Chondrocyte (in vitro differentiated cells): ENCODE measurements at regions not wholly inside any gene's neighbourhood (a gene's known extent, or its start where the extent isn't known, plus 50 kb on each side); places are given as distances from the start of the nearest gene placed in this dataset.

Source experiments
- DNase-seq: peaks from one replicate; pipeline ENCODE4 v3.0.0; 2021; ENCODE audit warnings: mixed read lengths, low spot score
- H3K27ac Mint-ChIP-seq: one replicate; pipeline ENCODE4 v1.8.0; 2021; ENCODE audit warnings: mild to moderate bottlenecking, moderate library complexity, mixed read lengths; ENCODE audit not compliant: unreplicated experiment
- H3K27me3 Mint-ChIP-seq: 2 replicates; pipeline ENCODE4 v1.8.0; 2021; ENCODE audit warnings: low read depth, mixed read lengths
- H3K36me3 Mint-ChIP-seq: 2 replicates; pipeline ENCODE4 v1.8.0; 2021; ENCODE audit warnings: low read depth, mixed read lengths
- H3K4me1 Mint-ChIP-seq: 2 replicates; pipeline ENCODE4 v1.8.0; 2021; ENCODE audit warnings: low read depth, mild to moderate bottlenecking, mixed read lengths
- H3K4me3 Mint-ChIP-seq: one replicate; pipeline ENCODE4 v1.8.0; 2021; ENCODE audit warnings: mild to moderate bottlenecking, moderate library complexity, mixed read lengths; ENCODE audit not compliant: unreplicated experiment
- H3K9me3 Mint-ChIP-seq: 2 replicates; pipeline ENCODE4 v1.8.0; 2021; ENCODE audit warnings: low read depth, mixed read lengths
- TF ChIP-seq, protein P1 (sequence below): fragments of 200-600 bp; sonication (generic); IDR thresholded peaks from 2 replicates; pipeline ENCODE4 v1.5.0; 2021; ENCODE audit warnings: antibody characterized with exemption, mild to moderate bottlenecking, moderate library complexity

DNA sequence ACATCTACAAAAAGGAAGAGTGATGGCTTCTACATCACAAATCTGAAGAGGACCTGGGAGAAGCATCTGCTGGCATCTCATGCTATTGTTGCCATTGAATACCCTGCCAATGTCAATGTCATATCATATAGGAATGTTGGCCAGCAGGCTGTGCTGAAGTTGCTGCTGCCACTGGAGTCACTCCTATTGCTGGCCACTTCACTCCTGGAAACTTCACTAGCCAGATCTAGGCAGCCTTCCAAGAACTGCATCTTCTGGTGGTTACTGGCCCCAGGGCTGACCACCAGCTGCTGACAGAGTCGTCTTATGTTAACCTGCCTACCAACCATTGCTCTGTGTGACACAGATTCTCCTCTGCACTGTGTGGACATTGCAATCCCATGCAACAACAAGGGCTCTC lies 111.8 kb downstream of the PERP start:
- H3K27me3 Mint-ChIP-seq, result peaks cover 6% of the 10 kb centered on the region
- no peak for DNase-seq
- H3K27ac Mint-ChIP-seq, result no peak overlapping the region
- TF ChIP-seq, protein P1, sequence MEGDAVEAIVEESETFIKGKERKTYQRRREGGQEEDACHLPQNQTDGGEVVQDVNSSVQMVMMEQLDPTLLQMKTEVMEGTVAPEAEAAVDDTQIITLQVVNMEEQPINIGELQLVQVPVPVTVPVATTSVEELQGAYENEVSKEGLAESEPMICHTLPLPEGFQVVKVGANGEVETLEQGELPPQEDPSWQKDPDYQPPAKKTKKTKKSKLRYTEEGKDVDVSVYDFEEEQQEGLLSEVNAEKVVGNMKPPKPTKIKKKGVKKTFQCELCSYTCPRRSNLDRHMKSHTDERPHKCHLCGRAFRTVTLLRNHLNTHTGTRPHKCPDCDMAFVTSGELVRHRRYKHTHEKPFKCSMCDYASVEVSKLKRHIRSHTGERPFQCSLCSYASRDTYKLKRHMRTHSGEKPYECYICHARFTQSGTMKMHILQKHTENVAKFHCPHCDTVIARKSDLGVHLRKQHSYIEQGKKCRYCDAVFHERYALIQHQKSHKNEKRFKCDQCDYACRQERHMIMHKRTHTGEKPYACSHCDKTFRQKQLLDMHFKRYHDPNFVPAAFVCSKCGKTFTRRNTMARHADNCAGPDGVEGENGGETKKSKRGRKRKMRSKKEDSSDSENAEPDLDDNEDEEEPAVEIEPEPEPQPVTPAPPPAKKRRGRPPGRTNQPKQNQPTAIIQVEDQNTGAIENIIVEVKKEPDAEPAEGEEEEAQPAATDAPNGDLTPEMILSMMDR, result no peak
- H3K4me3 Mint-ChIP-seq, result no peak overlapping the region
- peaks cover 2% of the 10 kb centered on the region for H3K36me3 Mint-ChIP-seq
- H3K9me3 Mint-ChIP-seq, result peaks cover 14% of the 10 kb centered on the region
- H3K4me1 Mint-ChIP-seq, result no peaks in the 10 kb centered on the region

DNA sequence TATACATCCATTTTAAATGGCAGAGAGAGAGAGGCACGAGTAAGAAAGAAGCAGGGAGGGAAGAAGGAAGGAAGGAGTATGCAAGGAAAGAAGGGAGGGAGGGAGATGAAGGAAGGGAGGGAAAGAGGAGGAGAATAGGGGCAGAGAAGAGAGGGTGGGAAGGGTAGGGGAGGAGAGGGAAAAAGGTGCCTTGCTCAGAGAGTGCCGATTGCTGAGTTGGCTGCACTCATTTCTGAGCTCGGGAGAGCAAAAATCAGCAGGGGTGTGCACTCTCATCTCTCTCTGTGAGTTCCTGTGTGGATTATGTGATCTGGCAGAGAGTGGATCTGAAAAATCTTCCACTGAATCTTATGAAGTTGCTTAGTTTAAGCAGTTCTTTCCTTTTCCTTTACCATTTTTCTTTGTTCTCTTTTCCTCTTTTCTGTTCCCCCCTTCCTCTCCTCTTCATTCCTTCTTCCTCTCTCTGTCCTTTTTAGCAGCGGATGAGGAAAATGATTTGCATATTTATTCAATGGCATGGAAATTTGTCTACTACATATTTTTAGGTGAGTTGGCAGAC lies 108.7 kb downstream of the PERP start:
- TF ChIP-seq, protein P1, result no peak
- H3K4me3 Mint-ChIP-seq, result no peak overlapping the region
- DNase-seq, result no peak
- peaks cover 14% of the 10 kb centered on the region for H3K9me3 Mint-ChIP-seq
- no peaks in the 10 kb centered on the region for H3K4me1 Mint-ChIP-seq
- H3K27ac Mint-ChIP-seq, result no peak overlapping the region
- H3K27me3 Mint-ChIP-seq, result peaks cover 6% of the 10 kb centered on the region
- peaks cover 2% of the 10 kb centered on the region for H3K36me3 Mint-ChIP-seq

DNA sequence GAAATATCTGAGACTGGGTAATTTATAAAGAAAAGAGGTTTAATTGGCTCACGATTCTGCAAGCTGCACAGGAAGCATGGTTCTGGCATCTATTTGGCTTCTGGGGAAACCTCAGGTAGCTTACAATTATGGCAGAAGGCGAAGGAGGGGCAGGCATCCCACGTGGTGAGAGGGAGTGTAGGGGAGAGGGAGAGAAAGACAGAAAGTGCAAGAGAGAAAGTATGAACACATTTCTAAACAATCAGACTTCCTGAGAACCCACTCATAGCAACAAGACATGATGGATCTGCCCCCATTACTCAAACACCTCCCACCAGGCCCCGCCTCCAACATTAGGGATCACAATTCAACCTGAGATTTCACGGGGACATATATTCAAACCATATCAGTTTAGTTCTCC lies 107.4 kb downstream of the PERP start:
- no peak overlapping the region for H3K27ac Mint-ChIP-seq
- H3K27me3 Mint-ChIP-seq, result no peaks in the 10 kb centered on the region
- TF ChIP-seq, protein P1, result no peak
- H3K4me1 Mint-ChIP-seq, result no peaks in the 10 kb centered on the region
- DNase-seq, result no peak
- H3K9me3 Mint-ChIP-seq, result peaks cover 14% of the 10 kb centered on the region
- no peak overlapping the region for H3K4me3 Mint-ChIP-seq
- peaks cover 2% of the 10 kb centered on the region for H3K36me3 Mint-ChIP-seq

DNA sequence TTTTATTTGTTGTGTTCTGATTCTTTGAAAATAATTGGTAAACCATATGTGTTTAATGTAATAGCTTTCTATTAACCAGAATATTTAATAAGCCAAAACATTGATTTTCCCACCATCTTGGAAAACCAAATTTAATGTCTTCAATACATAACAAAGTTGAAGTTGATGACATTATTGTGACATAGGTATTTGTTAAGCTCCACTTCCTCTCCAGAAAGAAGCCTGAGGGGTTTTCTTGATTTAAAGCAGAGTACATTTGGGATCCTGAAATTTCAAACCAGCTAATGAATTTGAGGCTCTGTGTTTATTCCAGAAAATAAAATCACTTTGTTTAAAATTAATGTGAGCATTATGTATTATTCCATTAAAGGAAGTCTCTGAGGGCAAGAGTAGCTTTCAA lies 106.3 kb downstream of the PERP start:
- Mint-ChIP-seq H3K36me3 (peaks cover 2% of the 10 kb centered on the region), H3K27ac (no peak overlapping the region), H3K27me3 (peaks cover 1% of the 10 kb centered on the region), H3K4me3 (no peak overlapping the region), H3K4me1 (no peaks in the 10 kb centered on the region), H3K9me3 (peaks cover 14% of the 10 kb centered on the region)
- TF ChIP-seq, protein P1, result no peak
- no peak for DNase-seq

DNA sequence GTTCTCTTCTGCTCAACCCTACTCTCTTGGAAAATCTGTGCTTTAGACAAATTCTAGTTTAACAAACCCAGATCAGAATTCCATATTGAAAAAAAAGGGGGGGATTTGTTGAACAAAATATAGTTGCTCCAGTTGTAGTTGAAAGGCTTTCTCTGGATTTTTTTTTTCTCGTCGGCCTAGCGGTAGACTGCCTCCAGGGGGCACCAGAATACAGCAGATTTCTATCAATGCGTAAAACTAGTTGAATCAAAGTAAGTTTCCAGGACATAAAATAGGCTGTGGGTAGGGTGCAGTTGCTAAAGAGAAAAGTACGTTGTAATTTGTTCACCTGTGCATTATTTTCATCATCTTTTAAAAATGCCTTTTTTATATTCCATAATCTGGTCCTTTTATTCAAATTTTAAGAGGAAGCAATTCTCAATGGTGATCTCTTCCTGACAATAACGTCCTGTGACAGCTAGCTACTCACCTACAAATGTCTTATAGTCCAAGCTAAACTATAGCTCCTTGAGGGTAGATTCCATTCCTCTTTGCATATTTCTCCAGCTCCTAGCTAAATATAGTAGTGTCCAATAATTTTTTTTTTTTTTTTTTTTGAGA lies 105.4 kb downstream of the PERP start:
- peaks cover 1% of the 10 kb centered on the region for H3K27me3 Mint-ChIP-seq
- H3K27ac Mint-ChIP-seq, result no peak overlapping the region
- TF ChIP-seq, protein P1, result peak; percentile 95
- peaks cover 8% of the 10 kb centered on the region for H3K9me3 Mint-ChIP-seq
- DNase-seq, result no peak
- H3K36me3 Mint-ChIP-seq, result peaks cover 2% of the 10 kb centered on the region
- H3K4me3 Mint-ChIP-seq, result no peak overlapping the region
- no peaks in the 10 kb centered on the region for H3K4me1 Mint-ChIP-seq
